ENCODE measurements at regions not wholly inside any gene's neighbourhood (a gene's known extent, or its start where the extent isn't known, plus 50 kb on each side); places are given as distances from the start of the nearest gene placed in this dataset.

GRCh38 chr4:62327612-62328297 is 1127.6 kb downstream of the ADGRL3 start:
- TF ChIP-seq EZH2 (IDR thresholded peaks at IDR 0.05; ENCODE audit: borderline replicate concordance, low read depth, low read length, poor library complexity, severe bottlenecking) (no peak), CTCF (conservative IDR thresholded peaks at IDR 0.05; ENCODE audit: low read depth, low read length) (no peak)

Measured in A673 (cell line).